HG02870 (cell line): ENCODE measurements at regions not wholly inside any gene's neighbourhood (a gene's known extent, or its start where the extent isn't known, plus 50 kb on each side); places are given as distances from the start of the nearest gene placed in this dataset.

Experiments
- ATAC-seq: cut with Tn5 transposase; IDR thresholded peaks from one replicate; pipeline ENCODE4 v1.9.1; 2021; ENCODE audit warnings: mild to moderate bottlenecking, moderate library complexity; ENCODE audit not compliant: unreplicated experiment

- no peak for ATAC-seq
Measured at GRCh38 chr6:165883851-165884640, 221.0 kb upstream of the PDE10A start.

GRCh38 chr6:165881806-165882205 is 218.8 kb upstream of the PDE10A start:
- ATAC-seq = no peak

- ATAC-seq = no peak
Measured at GRCh38 chr6:165880686-165881085, 217.6 kb upstream of the PDE10A start.

GRCh38 chr6:165877773-165878172 is 214.7 kb upstream of the PDE10A start:
- ATAC-seq = no peak

GRCh38 chr6:165877192-165877591 is 214.2 kb upstream of the PDE10A start:
- ATAC-seq = no peak

GRCh38 chr6:165876588-165876987 is 213.5 kb upstream of the PDE10A start:
- no peak for ATAC-seq

GRCh38 chr6:165875946-165876345 is 212.9 kb upstream of the PDE10A start:
- ATAC-seq = no peak

GRCh38 chr6:165873976-165874375 is 210.9 kb upstream of the PDE10A start:
- ATAC-seq = no peak

- ATAC-seq = no peak
Measured at GRCh38 chr6:165872811-165873210, 209.8 kb upstream of the PDE10A start.

- ATAC-seq = no peak
Measured at GRCh38 chr6:165872311-165872710, 209.3 kb upstream of the PDE10A start.

- ATAC-seq = no peak
Measured at GRCh38 chr6:165871571-165871970, 208.5 kb upstream of the PDE10A start.

- ATAC-seq = no peak
Measured at GRCh38 chr6:165869526-165869925, 206.5 kb upstream of the PDE10A start.

- ATAC-seq = no peak
Measured at GRCh38 chr6:165864925-165865324, 201.9 kb upstream of the PDE10A start.

- ATAC-seq = no peak
Measured at GRCh38 chr6:165864218-165864617, 201.2 kb upstream of the PDE10A start.

GRCh38 chr6:165863801-165864200 is 200.8 kb upstream of the PDE10A start:
- ATAC-seq = no peak

GRCh38 chr6:165862813-165863212 is 199.8 kb upstream of the PDE10A start:
- ATAC-seq = no peak

- no peak for ATAC-seq
Measured at GRCh38 chr6:165861226-165861625, 198.2 kb upstream of the PDE10A start.

- no peak for ATAC-seq
Measured at GRCh38 chr6:165858586-165858985, 195.5 kb upstream of the PDE10A start.

GRCh38 chr6:165855856-165856255 is 192.8 kb upstream of the PDE10A start:
- ATAC-seq = no peak

GRCh38 chr6:165854863-165855593 is 192.0 kb upstream of the PDE10A start:
- ATAC-seq = no peak

- ATAC-seq = no peak
Measured at GRCh38 chr6:165854061-165854862, 191.2 kb upstream of the PDE10A start.
